IPS-18a (cell line): ENCODE measurements at regions not wholly inside any gene's neighbourhood (a gene's known extent, or its start where the extent isn't known, plus 50 kb on each side); places are given as distances from the start of the nearest gene placed in this dataset.

Experiments used
- H3K27ac ChIP-seq: one replicate; pipeline ENCODE4 v1.5.1; 2013; ENCODE audit warnings: low read length
- H3K27me3 ChIP-seq: one replicate; pipeline ENCODE4 v1.6.1; 2013; ENCODE audit warnings: mild to moderate bottlenecking, low read length; ENCODE audit not compliant: control insufficient read depth, insufficient read depth
- H3K36me3 ChIP-seq: one replicate; pipeline ENCODE4 v1.6.1; 2013; ENCODE audit warnings: low read depth, low read length; ENCODE audit not compliant: control insufficient read depth
- H3K4me1 ChIP-seq: one replicate; pipeline ENCODE4 v1.6.1; 2013; ENCODE audit warnings: low read depth, low read length; ENCODE audit not compliant: control insufficient read depth
- H3K4me3 ChIP-seq: one replicate; pipeline ENCODE4 v1.5.1; 2013; ENCODE audit warnings: low read length
- H3K9ac ChIP-seq: one replicate; pipeline ENCODE4 v1.6.1; 2013; ENCODE audit warnings: mild to moderate bottlenecking, low read length, moderate library complexity
- H3K9me3 ChIP-seq: one replicate; pipeline ENCODE4 v1.6.1; 2013; ENCODE audit warnings: low read depth, low read length; ENCODE audit not compliant: control insufficient read depth

GRCh38 chr2:217396586-217396985 lies 536.7 kb upstream of the TNP1 start:
- Histone ChIP-seq H3K36me3 (no peaks in the 10 kb centered on the region), H3K4me1 (no peaks in the 10 kb centered on the region), H3K4me3 (no peak overlapping the region), H3K27me3 (no peaks in the 10 kb centered on the region), H3K27ac (no peak overlapping the region), H3K9ac (no peak overlapping the region), H3K9me3 (no peaks in the 10 kb centered on the region)

DNA sequence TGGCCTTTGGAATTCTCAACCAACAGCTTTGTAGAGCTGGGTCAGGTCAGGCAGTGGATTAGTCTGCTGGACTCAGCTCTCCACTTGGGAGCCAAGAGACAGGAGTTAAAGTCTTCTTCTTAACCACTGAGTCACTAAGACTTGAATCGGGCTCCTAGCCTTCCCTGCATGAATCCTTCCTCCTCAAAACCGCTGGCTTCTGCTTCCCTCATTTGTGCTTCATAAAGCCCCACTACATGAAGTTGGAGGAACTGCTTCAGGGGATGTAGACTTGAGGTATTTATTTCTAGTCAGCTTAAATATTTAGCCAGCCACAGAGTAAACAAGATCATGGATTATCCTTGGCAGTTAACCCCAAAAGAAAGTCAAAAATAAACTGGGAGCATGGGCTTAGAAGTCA lies 536.3 kb upstream of the TNP1 start:
- Histone ChIP-seq H3K36me3 (no peaks in the 10 kb centered on the region), H3K27me3 (no peaks in the 10 kb centered on the region), H3K9me3 (peaks cover under 1% of the 10 kb centered on the region), H3K4me3 (no peak overlapping the region), H3K9ac (no peak overlapping the region), H3K27ac (no peak overlapping the region), H3K4me1 (no peaks in the 10 kb centered on the region)

DNA sequence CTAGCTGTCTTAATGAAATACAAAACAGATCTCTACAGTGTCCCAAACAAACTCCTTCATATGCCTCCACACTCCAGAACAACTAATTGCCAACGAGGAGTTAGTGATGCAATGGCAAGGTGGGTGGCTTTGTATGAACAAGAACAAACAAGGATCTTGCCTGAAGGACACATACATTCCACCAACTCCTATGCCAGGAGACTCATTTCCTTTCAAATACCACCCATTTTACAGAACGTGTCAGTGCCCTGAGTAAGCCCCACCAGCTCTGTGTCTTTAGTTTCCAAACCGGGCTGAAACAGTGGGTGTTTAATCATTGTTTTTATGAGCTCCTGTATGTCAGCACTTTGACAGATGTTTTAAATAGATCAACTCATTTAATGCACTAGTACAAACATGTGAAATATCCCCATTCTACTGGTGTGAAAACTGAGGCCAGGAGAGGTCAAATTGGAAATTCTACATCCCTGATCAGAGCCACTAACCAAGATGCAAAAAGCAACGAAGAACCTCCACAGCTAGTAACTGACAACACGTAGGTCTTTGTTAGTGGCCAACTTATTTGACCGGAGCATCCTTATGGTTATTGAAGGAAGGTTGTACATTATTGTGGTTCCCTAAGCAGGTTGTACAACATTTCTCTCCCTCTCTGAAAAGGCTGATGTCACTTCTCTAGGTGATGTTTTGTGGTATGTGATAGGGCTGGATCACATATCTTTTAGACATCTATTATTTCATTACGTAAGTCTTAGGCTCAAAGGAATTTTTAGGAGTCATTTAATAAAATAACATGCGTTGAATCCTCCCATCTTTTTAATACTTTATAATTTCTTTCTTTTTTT lies 534.9 kb upstream of the TNP1 start:
- Histone ChIP-seq H3K4me1 (no peaks in the 10 kb centered on the region), H3K4me3 (no peak overlapping the region), H3K36me3 (no peaks in the 10 kb centered on the region), H3K27ac (no peak overlapping the region), H3K9ac (no peak overlapping the region), H3K9me3 (peaks cover 5% of the 10 kb centered on the region), H3K27me3 (no peaks in the 10 kb centered on the region)

DNA sequence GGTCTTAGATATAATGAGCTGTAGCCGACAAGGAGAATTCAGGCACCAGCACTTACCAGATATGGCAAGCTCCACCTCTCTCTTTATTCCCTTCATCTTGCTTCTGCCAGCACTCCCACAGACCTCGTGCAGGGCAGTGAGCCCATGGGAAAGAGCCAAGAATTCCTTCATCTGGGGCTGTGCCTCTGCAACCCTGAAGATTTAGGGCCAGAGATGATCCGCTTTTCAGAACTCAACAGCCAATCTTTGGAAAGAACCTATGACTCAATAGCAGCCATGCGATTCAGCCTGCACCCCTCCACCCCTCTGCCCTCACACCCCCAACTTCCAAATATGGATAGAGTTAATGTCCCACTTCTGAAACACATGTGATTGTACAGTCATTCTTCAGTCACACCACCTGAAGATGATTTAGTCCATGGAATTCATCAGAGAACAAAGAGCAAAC lies 533.7 kb upstream of the TNP1 start:
- Histone ChIP-seq H3K4me3 (no peak overlapping the region), H3K36me3 (no peaks in the 10 kb centered on the region), H3K9me3 (peaks cover 5% of the 10 kb centered on the region), H3K4me1 (no peaks in the 10 kb centered on the region), H3K27me3 (no peaks in the 10 kb centered on the region), H3K27ac (no peak overlapping the region), H3K9ac (no peak overlapping the region)

DNA sequence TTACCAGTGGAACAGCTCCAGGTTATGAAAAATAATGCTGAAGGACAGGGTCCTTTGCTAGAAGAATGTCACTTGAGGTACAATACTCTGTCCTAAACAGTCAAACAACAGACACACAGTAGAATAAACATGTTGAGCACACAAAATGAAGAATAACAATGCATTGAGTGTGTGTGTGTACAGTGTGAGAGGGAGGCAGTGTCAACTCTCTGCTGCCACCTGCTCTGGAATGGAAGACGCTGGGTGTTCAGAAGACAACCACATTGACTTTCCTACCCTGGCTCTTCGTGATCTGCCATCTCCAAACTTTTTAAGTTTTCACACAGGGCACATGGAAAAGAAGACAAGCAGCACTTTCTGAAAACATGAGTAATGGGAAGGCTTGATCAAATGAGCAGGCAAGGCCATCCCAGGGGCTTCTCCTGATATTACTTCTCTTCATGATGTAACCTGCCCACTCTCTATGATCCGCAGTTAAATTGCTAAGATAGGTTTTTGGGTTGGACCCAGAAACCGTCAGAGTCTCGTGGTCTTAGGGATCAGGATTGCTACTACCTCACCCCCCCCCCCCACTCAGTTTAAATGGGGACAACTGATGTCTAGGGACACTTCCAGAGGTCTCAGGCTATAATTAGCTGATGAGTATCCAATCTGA lies 533.2 kb upstream of the TNP1 start:
- H3K36me3 ChIP-seq = no peaks in the 10 kb centered on the region
- H3K9me3 ChIP-seq = peaks cover 5% of the 10 kb centered on the region
- H3K9ac ChIP-seq = no peak overlapping the region
- no peaks in the 10 kb centered on the region for H3K4me1 ChIP-seq
- H3K27ac ChIP-seq = no peak overlapping the region
- no peaks in the 10 kb centered on the region for H3K27me3 ChIP-seq
- no peak overlapping the region for H3K4me3 ChIP-seq

DNA sequence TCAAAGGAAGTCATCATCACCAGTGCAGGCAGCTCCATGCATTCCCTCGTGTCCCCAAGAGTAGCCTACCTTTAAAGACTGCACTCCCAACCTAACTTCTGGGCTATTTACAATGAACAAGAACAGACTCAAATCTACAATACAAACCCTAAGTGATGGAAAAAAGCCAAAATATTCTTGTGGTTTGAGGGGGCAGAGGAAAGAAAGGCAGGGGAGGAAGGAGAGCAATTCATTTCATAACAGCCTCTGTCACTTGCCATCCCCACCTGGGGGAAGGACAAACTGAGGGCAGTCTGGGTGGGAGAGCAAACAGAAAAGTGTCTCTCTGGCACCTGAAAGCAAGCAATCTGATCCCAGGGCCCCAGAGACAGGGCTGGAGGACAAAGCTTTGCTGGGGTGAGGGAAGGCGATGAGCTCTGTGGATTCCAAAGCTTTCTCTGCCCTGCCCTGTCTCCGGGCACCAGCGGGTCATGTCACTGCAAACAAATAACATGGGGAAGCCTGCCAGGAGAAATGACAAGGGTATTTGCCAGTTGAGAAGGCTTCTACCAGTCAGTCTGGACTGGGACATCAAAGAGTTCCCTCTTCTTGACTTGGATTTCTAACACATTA lies 528.0 kb upstream of the TNP1 start:
- Histone ChIP-seq H3K27ac (no peak overlapping the region), H3K4me3 (no peak overlapping the region), H3K36me3 (no peaks in the 10 kb centered on the region), H3K27me3 (no peaks in the 10 kb centered on the region), H3K4me1 (no peaks in the 10 kb centered on the region), H3K9me3 (peaks cover 5% of the 10 kb centered on the region), H3K9ac (no peak overlapping the region)

DNA sequence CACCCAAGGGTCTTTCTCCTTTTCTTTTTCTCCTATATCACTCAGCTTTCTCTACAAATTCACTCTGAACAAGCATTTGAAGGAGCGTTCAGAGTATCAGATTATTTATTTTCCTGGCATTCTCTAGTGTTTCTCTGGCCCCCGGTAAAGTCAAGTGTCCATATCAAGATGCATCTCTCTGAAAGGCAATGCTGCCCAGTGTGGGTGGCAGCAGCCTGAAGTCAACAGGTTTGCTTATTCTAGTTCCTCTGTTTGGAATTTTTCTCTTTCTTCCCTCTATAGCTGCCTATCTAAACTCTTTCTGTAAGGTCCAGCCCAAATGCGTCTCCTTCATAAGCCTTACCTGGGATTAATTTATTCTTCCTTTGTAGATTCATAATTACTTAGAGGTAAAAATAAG lies 526.2 kb upstream of the TNP1 start:
- no peaks in the 10 kb centered on the region for H3K4me1 ChIP-seq
- no peaks in the 10 kb centered on the region for H3K36me3 ChIP-seq
- H3K27me3 ChIP-seq = no peaks in the 10 kb centered on the region
- no peak overlapping the region for H3K9ac ChIP-seq
- no peak overlapping the region for H3K4me3 ChIP-seq
- no peak overlapping the region for H3K27ac ChIP-seq
- H3K9me3 ChIP-seq = peaks cover 4% of the 10 kb centered on the region

GRCh38 chr2:217383620-217384019 lies 523.8 kb upstream of the TNP1 start:
- no peak overlapping the region for H3K27ac ChIP-seq
- H3K4me3 ChIP-seq = no peak overlapping the region
- H3K27me3 ChIP-seq = no peaks in the 10 kb centered on the region
- no peaks in the 10 kb centered on the region for H3K9me3 ChIP-seq
- no peak overlapping the region for H3K9ac ChIP-seq
- H3K36me3 ChIP-seq = no peaks in the 10 kb centered on the region
- no peaks in the 10 kb centered on the region for H3K4me1 ChIP-seq

GRCh38 chr2:217382794-217383193 lies 522.9 kb upstream of the TNP1 start:
- Histone ChIP-seq H3K9me3 (no peaks in the 10 kb centered on the region), H3K36me3 (no peaks in the 10 kb centered on the region), H3K4me1 (no peaks in the 10 kb centered on the region), H3K4me3 (no peak overlapping the region), H3K27me3 (no peaks in the 10 kb centered on the region), H3K9ac (no peak overlapping the region), H3K27ac (no peak overlapping the region)

GRCh38 chr2:217379807-217380206 lies 519.9 kb upstream of the TNP1 start:
- Histone ChIP-seq H3K4me1 (no peaks in the 10 kb centered on the region), H3K4me3 (no peak overlapping the region), H3K9me3 (no peaks in the 10 kb centered on the region), H3K27ac (no peak overlapping the region), H3K36me3 (no peaks in the 10 kb centered on the region), H3K9ac (no peak overlapping the region), H3K27me3 (no peaks in the 10 kb centered on the region)

DNA sequence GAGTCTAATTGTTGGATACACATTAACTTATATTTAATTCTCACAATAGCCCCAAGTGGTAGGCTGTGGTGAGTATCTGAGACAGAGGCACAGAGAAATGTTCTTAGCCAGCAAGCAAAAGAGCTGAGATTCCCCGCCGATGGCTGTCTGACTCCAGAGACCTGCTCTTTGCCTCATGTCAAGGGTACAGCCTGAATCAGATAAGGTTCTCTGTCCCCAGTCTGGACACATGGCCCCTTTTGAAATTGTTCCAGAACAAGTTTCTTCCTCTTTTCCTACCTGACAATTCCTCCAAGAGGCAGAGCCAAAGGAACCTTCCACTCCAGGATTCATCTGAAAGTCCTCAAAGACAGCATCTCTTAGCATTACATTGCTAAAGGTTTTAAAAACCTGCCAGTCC lies 512.9 kb upstream of the TNP1 start:
- Histone ChIP-seq H3K9ac (no peak overlapping the region), H3K27me3 (peaks cover 18% of the 10 kb centered on the region), H3K4me1 (no peaks in the 10 kb centered on the region), H3K4me3 (no peak overlapping the region), H3K9me3 (no peaks in the 10 kb centered on the region), H3K27ac (no peak overlapping the region), H3K36me3 (no peaks in the 10 kb centered on the region)
